PFSK-1 (cell line): ENCODE measurements at regions not wholly inside any gene's neighbourhood (a gene's known extent, or its start where the extent isn't known, plus 50 kb on each side); places are given as distances from the start of the nearest gene placed in this dataset.

ENCODE experiments used
- FOXP2 ChIP-seq: optimal IDR thresholded peaks from 2 replicates; pipeline ENCODE3; 2011; ENCODE audit warnings: borderline replicate concordance, control low read depth, inconsistent platforms; ENCODE audit not compliant: insufficient read depth; ENCODE audit errors: extremely low read length, extremely low read depth
- POLR2AphosphoS5 ChIP-seq: IDR thresholded peaks from 2 replicates; pipeline ENCODE4 v1.6.1; 2012; ENCODE audit warnings: low read depth, mild to moderate bottlenecking, control low read depth, low read length, moderate library complexity
- SIN3A ChIP-seq: IDR thresholded peaks from 2 replicates; pipeline ENCODE4 v1.6.1; 2012; ENCODE audit warnings: mild to moderate bottlenecking, low read length, moderate library complexity, borderline replicate concordance; ENCODE audit not compliant: insufficient read depth
- TAF1 ChIP-seq: IDR thresholded peaks from 2 replicates; pipeline ENCODE4 v1.6.1; 2012; ENCODE audit warnings: low read length, control low read depth, borderline replicate concordance; ENCODE audit not compliant: insufficient read depth
- TF ChIP-seq, protein P1 (sequence below), 2 experiments: IDR thresholded peaks; 2 replicates each; pipeline versions ENCODE4 v1.6.1 to v1.8.0; 2011 to 2012; ENCODE audit warnings: low read depth in 2 of 2, low read length in 2 of 2, control low read depth in 1 of 2, inconsistent platforms in 1 of 2, mild to moderate bottlenecking in 1 of 2, moderate library complexity in 1 of 2; ENCODE audit not compliant: insufficient read depth in 1 of 2

DNA sequence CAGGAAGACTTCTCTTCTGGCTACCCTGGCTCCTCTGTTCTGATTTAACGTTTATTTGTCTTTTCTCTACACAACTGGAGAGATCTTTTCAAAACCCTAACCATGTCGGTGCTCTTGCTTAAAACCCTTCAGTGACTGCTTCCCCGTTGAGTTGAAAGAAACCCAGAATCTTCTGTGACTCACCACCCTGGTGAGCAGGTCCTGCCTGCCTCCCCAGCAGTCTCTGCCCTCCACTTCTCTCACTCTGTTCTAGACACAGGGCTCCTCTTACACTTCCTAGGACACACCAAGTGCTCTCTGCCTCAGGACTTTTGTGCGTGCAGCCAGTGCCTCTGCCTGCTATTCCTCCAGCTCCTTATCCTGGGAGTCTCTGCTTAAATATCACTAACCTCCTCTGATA is 131.4 kb downstream of the IER5 start:
- TF ChIP-seq FOXP2 = no peak
- TF ChIP-seq TAF1 = no peak
- no peak for TF ChIP-seq POLR2AphosphoS5
- TF ChIP-seq, protein P1, sequence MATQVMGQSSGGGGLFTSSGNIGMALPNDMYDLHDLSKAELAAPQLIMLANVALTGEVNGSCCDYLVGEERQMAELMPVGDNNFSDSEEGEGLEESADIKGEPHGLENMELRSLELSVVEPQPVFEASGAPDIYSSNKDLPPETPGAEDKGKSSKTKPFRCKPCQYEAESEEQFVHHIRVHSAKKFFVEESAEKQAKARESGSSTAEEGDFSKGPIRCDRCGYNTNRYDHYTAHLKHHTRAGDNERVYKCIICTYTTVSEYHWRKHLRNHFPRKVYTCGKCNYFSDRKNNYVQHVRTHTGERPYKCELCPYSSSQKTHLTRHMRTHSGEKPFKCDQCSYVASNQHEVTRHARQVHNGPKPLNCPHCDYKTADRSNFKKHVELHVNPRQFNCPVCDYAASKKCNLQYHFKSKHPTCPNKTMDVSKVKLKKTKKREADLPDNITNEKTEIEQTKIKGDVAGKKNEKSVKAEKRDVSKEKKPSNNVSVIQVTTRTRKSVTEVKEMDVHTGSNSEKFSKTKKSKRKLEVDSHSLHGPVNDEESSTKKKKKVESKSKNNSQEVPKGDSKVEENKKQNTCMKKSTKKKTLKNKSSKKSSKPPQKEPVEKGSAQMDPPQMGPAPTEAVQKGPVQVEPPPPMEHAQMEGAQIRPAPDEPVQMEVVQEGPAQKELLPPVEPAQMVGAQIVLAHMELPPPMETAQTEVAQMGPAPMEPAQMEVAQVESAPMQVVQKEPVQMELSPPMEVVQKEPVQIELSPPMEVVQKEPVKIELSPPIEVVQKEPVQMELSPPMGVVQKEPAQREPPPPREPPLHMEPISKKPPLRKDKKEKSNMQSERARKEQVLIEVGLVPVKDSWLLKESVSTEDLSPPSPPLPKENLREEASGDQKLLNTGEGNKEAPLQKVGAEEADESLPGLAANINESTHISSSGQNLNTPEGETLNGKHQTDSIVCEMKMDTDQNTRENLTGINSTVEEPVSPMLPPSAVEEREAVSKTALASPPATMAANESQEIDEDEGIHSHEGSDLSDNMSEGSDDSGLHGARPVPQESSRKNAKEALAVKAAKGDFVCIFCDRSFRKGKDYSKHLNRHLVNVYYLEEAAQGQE (IDR thresholded peaks at IDR 0.05; ENCODE audit: insufficient read depth in 1 of 2, low read depth in 2 of 2, low read length in 2 of 2) = no peak

DNA sequence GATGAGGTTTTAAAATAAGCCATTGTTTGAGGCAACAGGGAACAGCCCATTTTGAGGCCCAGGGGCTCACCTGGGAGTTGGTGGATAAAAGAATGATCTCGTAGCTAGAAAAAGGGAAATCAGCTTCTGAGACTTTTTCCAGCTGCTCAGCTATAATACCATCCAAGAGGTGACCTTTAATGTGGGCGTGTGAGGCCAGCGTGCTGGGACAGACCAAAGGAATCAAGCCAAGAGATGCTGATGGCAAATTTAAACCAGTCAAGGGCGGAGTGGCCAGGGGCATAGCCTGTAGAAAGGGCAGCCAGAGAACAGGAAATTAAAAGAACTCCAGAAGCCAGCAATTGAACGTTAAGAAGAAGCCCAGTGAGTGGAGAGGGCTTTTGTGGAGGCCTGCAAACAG is 132.6 kb downstream of the IER5 start:
- no peak for TF ChIP-seq TAF1
- no peak for TF ChIP-seq FOXP2
- TF ChIP-seq SIN3A = no peak
- TF ChIP-seq, protein P1 (IDR thresholded peaks at IDR 0.05; ENCODE audit: insufficient read depth in 1 of 2, low read depth in 2 of 2, low read length in 2 of 2) = no peak
- no peak for TF ChIP-seq POLR2AphosphoS5

DNA sequence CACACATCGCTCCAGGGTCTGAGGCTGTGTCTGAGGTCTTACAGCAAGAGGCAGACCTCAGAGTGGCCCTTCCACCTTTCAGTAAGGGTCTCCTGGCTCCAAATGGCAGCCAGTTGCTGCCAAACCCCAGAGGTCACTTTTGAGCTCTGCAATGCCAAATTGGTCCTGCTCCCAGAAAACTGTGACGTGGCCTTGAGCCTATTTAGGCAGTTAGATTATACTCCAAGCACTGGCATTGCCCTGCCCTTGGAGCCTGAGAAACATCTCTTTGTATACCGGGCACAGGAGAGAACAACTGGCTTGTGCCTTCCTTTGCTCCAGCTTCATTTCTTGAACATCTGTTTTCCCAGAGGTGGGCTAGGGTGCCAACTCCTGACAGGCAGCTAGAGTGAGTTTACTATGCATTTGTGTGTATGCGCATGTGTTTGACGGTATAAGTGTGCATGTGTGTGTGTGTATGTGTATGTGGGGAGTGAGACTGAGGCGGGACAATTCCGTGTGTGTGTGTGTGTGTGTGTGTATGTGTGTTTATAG is 134.5 kb downstream of the IER5 start:
- TF ChIP-seq TAF1 = no peak
- TF ChIP-seq, protein P1 (IDR thresholded peaks at IDR 0.05; ENCODE audit: insufficient read depth in 1 of 2, low read depth in 2 of 2, low read length in 2 of 2) = no peak

DNA sequence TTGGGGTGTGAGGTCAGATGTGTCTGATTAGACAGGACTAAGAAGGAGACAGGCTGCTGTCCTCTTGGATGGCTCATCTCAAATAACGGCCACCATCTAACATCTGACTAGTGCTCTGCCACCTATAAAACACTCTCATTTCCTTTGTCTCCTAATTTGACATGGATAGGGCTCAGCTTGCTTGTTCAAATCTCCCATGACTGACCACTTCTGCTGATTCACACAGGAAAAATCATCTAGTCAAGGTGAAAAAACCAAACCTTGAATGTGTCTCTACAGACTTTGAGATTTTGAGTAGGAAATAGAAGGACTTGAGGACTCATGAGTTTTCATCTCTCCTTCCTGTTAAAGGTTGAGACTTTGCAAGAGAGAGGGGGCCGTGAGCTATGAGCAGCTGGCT is 150.6 kb downstream of the IER5 start:
- TF ChIP-seq FOXP2 (no peak), SIN3A (no peak), TAF1 (no peak), POLR2AphosphoS5 (no peak)
- TF ChIP-seq, protein P1 (IDR thresholded peaks at IDR 0.05; ENCODE audit: insufficient read depth in 1 of 2, low read depth in 2 of 2, low read length in 2 of 2) = no peak

DNA sequence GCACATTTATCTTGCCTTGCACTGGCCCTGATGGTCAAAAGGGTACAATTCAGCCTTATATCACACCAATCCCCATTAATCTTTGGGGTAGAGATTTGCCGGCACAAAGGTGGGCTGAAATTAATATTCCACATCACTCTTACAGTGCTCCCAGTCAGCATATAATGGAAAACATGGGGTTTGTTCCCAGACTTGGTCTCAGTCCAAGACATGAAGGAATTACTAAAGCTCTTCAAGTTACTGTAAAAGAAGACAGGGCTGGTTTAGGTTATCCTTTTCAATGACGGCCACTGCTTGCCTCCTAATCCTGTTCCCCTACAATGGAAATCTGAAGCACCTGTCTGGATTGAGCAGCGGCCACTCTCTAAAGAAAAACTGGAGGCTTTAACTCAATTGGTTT is 160.7 kb downstream of the IER5 start:
- TF ChIP-seq, protein P1 (IDR thresholded peaks at IDR 0.05; ENCODE audit: insufficient read depth in 1 of 2, low read depth in 2 of 2, low read length in 2 of 2) = no peak
- TF ChIP-seq POLR2AphosphoS5 (no peak), FOXP2 (no peak)
